Brain microvascular endothelial cell (primary cell): ENCODE measurements at regions not wholly inside any gene's neighbourhood (a gene's known extent, or its start where the extent isn't known, plus 50 kb on each side); places are given as distances from the start of the nearest gene placed in this dataset.

ENCODE experiments used
- DNase-seq: peaks from one replicate; pipeline ENCODE4 v3.0.0-alpha.2; 2020
- H3K27ac ChIP-seq: fragments of 250-450 bp; sonication (Bioruptor Pico); 2 replicates; pipeline ENCODE4 v1.5.1; 2020; ENCODE audit warnings: mild to moderate bottlenecking, moderate library complexity
- H3K27me3 ChIP-seq: fragments of 250-450 bp; sonication (Bioruptor Pico); replicated peaks from 2 replicates; pipeline ENCODE4 v1.5.1; 2020; ENCODE audit warnings: mild to moderate bottlenecking
- H3K36me3 ChIP-seq: fragments of 250-450 bp; sonication (Bioruptor Pico); replicated peaks from 2 replicates; pipeline ENCODE4 v1.5.1; 2020; ENCODE audit warnings: mild to moderate bottlenecking
- H3K4me3 ChIP-seq: 2 replicates; pipeline ENCODE4 v1.5.1; 2011; ENCODE audit warnings: low read depth, mild to moderate bottlenecking, control low read depth, low read length, moderate library complexity
- CTCF ChIP-seq: IDR thresholded peaks from 2 replicates; pipeline ENCODE4 v1.5.1; 2011; ENCODE audit warnings: low read depth, mild to moderate bottlenecking, moderate library complexity, low read length, control low read depth, inconsistent platforms; ENCODE audit errors: missing control alignments
- in situ Hi-C: cut with HindIII; loops from 2 replicates; pipeline ENCODE4 v1.10.0; 2017; ENCODE audit warnings: low sequenced_read_pairs, low pct_ligation_motif_present

DNA sequence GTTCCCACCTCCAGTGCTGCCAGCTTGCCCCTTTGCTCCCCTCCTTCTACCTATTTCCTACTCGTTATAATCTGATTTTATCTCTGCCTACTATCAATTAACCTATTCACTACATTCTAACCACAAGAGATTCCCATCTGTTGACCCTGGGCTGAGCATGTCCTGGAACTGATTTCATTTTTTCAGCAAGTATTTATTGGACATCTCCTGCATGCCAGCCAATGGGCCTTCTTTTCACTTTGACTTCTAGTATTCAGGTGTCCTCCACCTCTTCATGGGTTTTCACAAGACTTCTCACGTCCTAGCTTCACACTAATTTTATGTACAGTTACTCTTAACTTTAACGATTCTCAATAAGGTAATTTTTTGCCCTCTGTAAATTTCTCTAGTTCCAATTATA, 282.7 kb upstream of the KLHL1 start:
- in situ Hi-C loops: no loop called here
- Histone ChIP-seq H3K27ac (no peak overlapping the region), H3K27me3 (no peaks in the 10 kb centered on the region), H3K36me3 (no peaks in the 10 kb centered on the region), H3K4me3 (no peak overlapping the region)
- no peak for DNase-seq
- no peak for TF ChIP-seq CTCF

GRCh38 chr13:70390064-70390463, 281.8 kb upstream of the KLHL1 start:
- H3K27ac ChIP-seq: no peak overlapping the region
- H3K36me3 ChIP-seq: no peaks in the 10 kb centered on the region
- no peak for TF ChIP-seq CTCF
- in situ Hi-C loops: no loop called here
- no peak overlapping the region for H3K4me3 ChIP-seq
- no peak for DNase-seq
- no peaks in the 10 kb centered on the region for H3K27me3 ChIP-seq

DNA sequence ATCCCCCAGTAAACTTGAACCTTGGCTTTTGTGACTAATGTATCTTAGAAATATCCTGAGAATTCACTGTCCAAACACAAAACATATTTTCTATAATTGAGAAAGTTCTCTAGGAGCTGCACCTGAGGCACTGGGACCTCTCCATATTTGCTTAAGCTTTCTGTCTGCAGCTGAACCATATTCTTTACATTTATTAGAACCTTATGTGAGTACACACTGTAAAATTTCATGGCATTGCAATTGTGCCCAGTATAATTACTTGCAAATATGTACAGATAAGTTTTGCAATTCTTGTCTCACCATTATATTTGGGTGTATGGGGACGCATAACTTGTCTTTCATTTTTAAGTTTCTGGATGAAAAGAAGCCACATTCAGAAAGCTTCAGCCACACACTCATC, 280.7 kb upstream of the KLHL1 start:
- Histone ChIP-seq H3K27me3 (no peaks in the 10 kb centered on the region), H3K4me3 (no peak overlapping the region), H3K36me3 (no peaks in the 10 kb centered on the region), H3K27ac (no peak overlapping the region)
- in situ Hi-C loops: no loop called here
- TF ChIP-seq CTCF: no peak
- DNase-seq: no peak

GRCh38 chr13:70386919-70387318, 278.7 kb upstream of the KLHL1 start:
- in situ Hi-C loops: no loop called here
- TF ChIP-seq CTCF: no peak
- no peak for DNase-seq
- H3K27me3 ChIP-seq: no peaks in the 10 kb centered on the region
- H3K27ac ChIP-seq: no peak overlapping the region
- H3K36me3 ChIP-seq: no peaks in the 10 kb centered on the region
- H3K4me3 ChIP-seq: no peak overlapping the region

GRCh38 chr13:70385852-70386251, 277.6 kb upstream of the KLHL1 start:
- Histone ChIP-seq H3K36me3 (no peaks in the 10 kb centered on the region), H3K27me3 (no peaks in the 10 kb centered on the region), H3K27ac (no peak overlapping the region), H3K4me3 (no peak overlapping the region)
- no peak for DNase-seq
- no peak for TF ChIP-seq CTCF
- in situ Hi-C loops: no loop called here

GRCh38 chr13:70384156-70384555, 275.9 kb upstream of the KLHL1 start:
- in situ Hi-C loops: no loop called here
- Histone ChIP-seq H3K36me3 (no peaks in the 10 kb centered on the region), H3K27me3 (no peaks in the 10 kb centered on the region), H3K4me3 (no peak overlapping the region), H3K27ac (no peak overlapping the region)
- DNase-seq: no peak
- TF ChIP-seq CTCF: no peak
